GM23338 (cell line): ENCODE measurements at regions not wholly inside any gene's neighbourhood (a gene's known extent, or its start where the extent isn't known, plus 50 kb on each side); places are given as distances from the start of the nearest gene placed in this dataset.

Source experiments
- ATAC-seq: fragments of 200-7000 bp; cut with Tn5 transposase; 3 replicates; pipeline ENCODE4 v1.9.1; 2020
- DNase-seq: peaks from one replicate; pipeline ENCODE4 v3.0.0-alpha.2; 2015; ENCODE audit warnings: low spot score
- H2AFZ ChIP-seq: fragments of 200-600 bp; sonication (generic); 2 replicates; pipeline ENCODE4 v1.8.0; 2016; ENCODE audit warnings: antibody characterized with exemption, mild to moderate bottlenecking, moderate library complexity
- H3F3A ChIP-seq: fragments of 200-600 bp; sonication (generic); replicated peaks from 2 replicates; pipeline ENCODE4 v1.8.0; 2017; ENCODE audit warnings: antibody characterized with exemption, mixed run types, low read depth
- H3K27ac ChIP-seq: fragments of 200-600 bp; sonication (generic); 2 replicates; pipeline ENCODE4 v1.6.1; 2016; ENCODE audit warnings: low read depth
- H3K27me3 ChIP-seq: fragments of 200-600 bp; sonication (generic); 2 replicates; pipeline ENCODE4 v1.8.0; 2016; ENCODE audit warnings: mild to moderate bottlenecking, mixed run types, moderate library complexity; ENCODE audit not compliant: insufficient read depth
- H3K36me3 ChIP-seq: fragments of 200-600 bp; sonication (generic); 2 replicates; pipeline ENCODE4 v1.8.0; 2016; ENCODE audit warnings: mild to moderate bottlenecking; ENCODE audit not compliant: insufficient read depth
- H3K4me1 ChIP-seq: fragments of 200-600 bp; sonication (generic); 2 replicates; pipeline ENCODE4 v1.8.0; 2016; ENCODE audit warnings: mild to moderate bottlenecking, moderate library complexity; ENCODE audit not compliant: insufficient read depth
- H3K4me2 ChIP-seq: fragments of 200-600 bp; sonication (generic); 2 replicates; pipeline ENCODE4 v1.7.1; 2017; ENCODE audit warnings: mixed run types
- H3K4me3 ChIP-seq: fragments of 200-600 bp; sonication (generic); 2 replicates; pipeline ENCODE4 v1.6.1; 2016; ENCODE audit warnings: mixed run types
- H3K79me2 ChIP-seq: fragments of 200-600 bp; sonication (generic); replicated peaks from 2 replicates; pipeline ENCODE4 v1.8.0; 2017; ENCODE audit warnings: mild to moderate bottlenecking; ENCODE audit not compliant: insufficient read depth
- H3K9me2 ChIP-seq: fragments of 200-600 bp; sonication (generic); 2 replicates; pipeline ENCODE4 v1.8.0; 2017; ENCODE audit not compliant: insufficient read depth
- H4K20me1 ChIP-seq: fragments of 200-600 bp; sonication (generic); replicated peaks from 2 replicates; pipeline ENCODE4 v1.8.0; 2017; ENCODE audit warnings: mild to moderate bottlenecking; ENCODE audit not compliant: insufficient read depth
- H3K27ac Mint-ChIP-seq: 2 replicates; pipeline ENCODE4 v1.8.0; 2020; ENCODE audit warnings: inconsistent platforms, mild to moderate bottlenecking, moderate library complexity, mixed read lengths
- H3K27me3 Mint-ChIP-seq: 3 replicates; pipeline ENCODE4 v1.8.0; 2022; ENCODE audit warnings: low read depth, mild to moderate bottlenecking, moderate library complexity, mixed read lengths, inconsistent platforms; ENCODE audit not compliant: insufficient read depth, poor library complexity
- H3K36me3 Mint-ChIP-seq: 3 replicates; pipeline ENCODE4 v1.8.0; 2021; ENCODE audit warnings: low read depth, mild to moderate bottlenecking, inconsistent platforms, moderate library complexity, mixed read lengths
- H3K4me1 Mint-ChIP-seq: 3 replicates; pipeline ENCODE4 v1.8.0; 2020; ENCODE audit warnings: mild to moderate bottlenecking, inconsistent platforms, mixed read lengths
- H3K4me3 Mint-ChIP-seq: 3 replicates; pipeline ENCODE4 v1.8.0; 2021; ENCODE audit warnings: moderate library complexity, mild to moderate bottlenecking, inconsistent platforms, mixed read lengths
- H3K9me3 Mint-ChIP-seq: 3 replicates; pipeline ENCODE4 v1.8.0; 2020; ENCODE audit warnings: moderate library complexity, mild to moderate bottlenecking, inconsistent platforms, mixed read lengths
- CTCF ChIP-seq, 2 experiments: fragments of 200-600 bp in 1 of 2; sonication (generic) in 1 of 2; conservative IDR thresholded peaks; 2 replicates each; pipeline versions ENCODE4 v1.5.1 to v1.6.1; 2016 to 2017; ENCODE audit warnings: antibody characterized with exemption in 2 of 2, low read depth in 2 of 2, mild to moderate bottlenecking in 2 of 2, moderate library complexity in 1 of 2
- ETS1 ChIP-seq: IDR thresholded peaks from 2 replicates; pipeline ENCODE4 v1.6.1; 2016; ENCODE audit warnings: antibody characterized with exemption
- EZH2 ChIP-seq: fragments of 200-600 bp; sonication (generic); IDR thresholded peaks from one replicate; pipeline ENCODE4 v1.8.0; 2017; ENCODE audit warnings: antibody characterized with exemption, mild to moderate bottlenecking, low read depth; ENCODE audit not compliant: unreplicated experiment
- JUNB ChIP-seq: IDR thresholded peaks from one replicate; pipeline ENCODE4 v1.6.1; 2016; ENCODE audit warnings: antibody characterized with exemption; ENCODE audit not compliant: unreplicated experiment
- NANOG ChIP-seq: IDR thresholded peaks from 2 replicates; pipeline ENCODE4 v1.6.1; 2016; ENCODE audit warnings: antibody characterized with exemption, borderline replicate concordance
- POLR2AphosphoS5 ChIP-seq: IDR thresholded peaks from 2 replicates; pipeline ENCODE4 v1.6.1; 2016; ENCODE audit warnings: antibody characterized with exemption, low read depth
- ZNF114 ChIP-seq: fragments of 250-450 bp; sonication (Bioruptor Pico); IDR thresholded peaks from 2 replicates; pipeline ENCODE4 v1.5.0; 2020; ENCODE audit warnings: mild to moderate bottlenecking, moderate library complexity
- ZNF331 ChIP-seq: fragments of 250-450 bp; sonication (Bioruptor Pico); IDR thresholded peaks from 2 replicates; pipeline ENCODE4 v1.5.0; 2020; ENCODE audit warnings: low read depth, mild to moderate bottlenecking, moderate library complexity
- TF ChIP-seq, protein P1 (sequence below): IDR thresholded peaks from one replicate; pipeline ENCODE4 v1.6.1; 2018; ENCODE audit warnings: antibody characterized with exemption; ENCODE audit not compliant: unreplicated experiment
- TF ChIP-seq, protein P2 (sequence below): fragments of 250-450 bp; sonication (Bioruptor Pico); IDR thresholded peaks from 2 replicates; pipeline ENCODE4 v1.5.0; 2020; ENCODE audit warnings: mild to moderate bottlenecking, moderate library complexity

DNA sequence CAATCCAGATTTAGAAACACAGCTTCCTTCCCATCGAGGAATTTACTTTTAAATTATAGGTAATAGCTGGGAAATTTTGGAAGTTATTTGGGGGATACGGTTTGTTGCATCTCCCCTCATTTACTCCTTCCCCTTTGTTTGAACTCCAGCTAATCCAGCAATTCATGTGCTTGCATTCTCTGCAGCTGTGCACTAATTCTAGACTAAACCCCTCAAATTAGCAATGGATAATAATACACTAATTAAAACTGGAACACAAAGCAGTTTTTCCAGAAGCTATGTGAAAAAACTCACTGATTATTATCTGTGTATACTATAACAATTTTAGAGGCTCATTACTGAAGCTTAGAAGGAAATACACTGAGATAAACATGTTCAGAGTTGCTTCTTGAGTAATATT is 751.2 kb upstream of the ZNF608 start:
- Histone ChIP-seq H3K36me3 (no peaks in the 10 kb centered on the region), H3K4me1 (peaks cover 25% of the 10 kb centered on the region; the same call in 1 of the 2 replicates), H3K27ac (no peak overlapping the region), H3F3A (no peaks in the 10 kb centered on the region), H3K4me2 (no peak overlapping the region), H3K79me2 (no peaks in the 10 kb centered on the region), H4K20me1 (no peaks in the 10 kb centered on the region), H3K9me2 (peaks cover 3% of the 10 kb centered on the region; the same call in 1 of the 2 replicates), H3K27me3 (no peaks in the 10 kb centered on the region), H3K4me3 (no peak overlapping the region), H2AFZ (no peak overlapping the region)
- H3K9me3 Mint-ChIP-seq: peaks cover 6% of the 10 kb centered on the region; the same call in 1 of the 3 replicates
- no peak for ATAC-seq
- peaks cover 22% of the 10 kb centered on the region for H3K4me1 Mint-ChIP-seq
- no peaks in the 10 kb centered on the region for H3K27me3 Mint-ChIP-seq
- H3K36me3 Mint-ChIP-seq: peaks cover 12% of the 10 kb centered on the region
- TF ChIP-seq, protein P1, sequence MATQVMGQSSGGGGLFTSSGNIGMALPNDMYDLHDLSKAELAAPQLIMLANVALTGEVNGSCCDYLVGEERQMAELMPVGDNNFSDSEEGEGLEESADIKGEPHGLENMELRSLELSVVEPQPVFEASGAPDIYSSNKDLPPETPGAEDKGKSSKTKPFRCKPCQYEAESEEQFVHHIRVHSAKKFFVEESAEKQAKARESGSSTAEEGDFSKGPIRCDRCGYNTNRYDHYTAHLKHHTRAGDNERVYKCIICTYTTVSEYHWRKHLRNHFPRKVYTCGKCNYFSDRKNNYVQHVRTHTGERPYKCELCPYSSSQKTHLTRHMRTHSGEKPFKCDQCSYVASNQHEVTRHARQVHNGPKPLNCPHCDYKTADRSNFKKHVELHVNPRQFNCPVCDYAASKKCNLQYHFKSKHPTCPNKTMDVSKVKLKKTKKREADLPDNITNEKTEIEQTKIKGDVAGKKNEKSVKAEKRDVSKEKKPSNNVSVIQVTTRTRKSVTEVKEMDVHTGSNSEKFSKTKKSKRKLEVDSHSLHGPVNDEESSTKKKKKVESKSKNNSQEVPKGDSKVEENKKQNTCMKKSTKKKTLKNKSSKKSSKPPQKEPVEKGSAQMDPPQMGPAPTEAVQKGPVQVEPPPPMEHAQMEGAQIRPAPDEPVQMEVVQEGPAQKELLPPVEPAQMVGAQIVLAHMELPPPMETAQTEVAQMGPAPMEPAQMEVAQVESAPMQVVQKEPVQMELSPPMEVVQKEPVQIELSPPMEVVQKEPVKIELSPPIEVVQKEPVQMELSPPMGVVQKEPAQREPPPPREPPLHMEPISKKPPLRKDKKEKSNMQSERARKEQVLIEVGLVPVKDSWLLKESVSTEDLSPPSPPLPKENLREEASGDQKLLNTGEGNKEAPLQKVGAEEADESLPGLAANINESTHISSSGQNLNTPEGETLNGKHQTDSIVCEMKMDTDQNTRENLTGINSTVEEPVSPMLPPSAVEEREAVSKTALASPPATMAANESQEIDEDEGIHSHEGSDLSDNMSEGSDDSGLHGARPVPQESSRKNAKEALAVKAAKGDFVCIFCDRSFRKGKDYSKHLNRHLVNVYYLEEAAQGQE: no peak
- TF ChIP-seq ETS1 (no peak), NANOG (no peak), ZNF331 (CRISPR knock-in tag) (no peak), EZH2 (no peak), CTCF (conservative IDR thresholded peaks at IDR 0.05; ENCODE audit: low read depth in 2 of 2) (no peak), ZNF114 (CRISPR knock-in tag) (no peak), POLR2AphosphoS5 (no peak), JUNB (no peak)
- TF ChIP-seq, protein P2, sequence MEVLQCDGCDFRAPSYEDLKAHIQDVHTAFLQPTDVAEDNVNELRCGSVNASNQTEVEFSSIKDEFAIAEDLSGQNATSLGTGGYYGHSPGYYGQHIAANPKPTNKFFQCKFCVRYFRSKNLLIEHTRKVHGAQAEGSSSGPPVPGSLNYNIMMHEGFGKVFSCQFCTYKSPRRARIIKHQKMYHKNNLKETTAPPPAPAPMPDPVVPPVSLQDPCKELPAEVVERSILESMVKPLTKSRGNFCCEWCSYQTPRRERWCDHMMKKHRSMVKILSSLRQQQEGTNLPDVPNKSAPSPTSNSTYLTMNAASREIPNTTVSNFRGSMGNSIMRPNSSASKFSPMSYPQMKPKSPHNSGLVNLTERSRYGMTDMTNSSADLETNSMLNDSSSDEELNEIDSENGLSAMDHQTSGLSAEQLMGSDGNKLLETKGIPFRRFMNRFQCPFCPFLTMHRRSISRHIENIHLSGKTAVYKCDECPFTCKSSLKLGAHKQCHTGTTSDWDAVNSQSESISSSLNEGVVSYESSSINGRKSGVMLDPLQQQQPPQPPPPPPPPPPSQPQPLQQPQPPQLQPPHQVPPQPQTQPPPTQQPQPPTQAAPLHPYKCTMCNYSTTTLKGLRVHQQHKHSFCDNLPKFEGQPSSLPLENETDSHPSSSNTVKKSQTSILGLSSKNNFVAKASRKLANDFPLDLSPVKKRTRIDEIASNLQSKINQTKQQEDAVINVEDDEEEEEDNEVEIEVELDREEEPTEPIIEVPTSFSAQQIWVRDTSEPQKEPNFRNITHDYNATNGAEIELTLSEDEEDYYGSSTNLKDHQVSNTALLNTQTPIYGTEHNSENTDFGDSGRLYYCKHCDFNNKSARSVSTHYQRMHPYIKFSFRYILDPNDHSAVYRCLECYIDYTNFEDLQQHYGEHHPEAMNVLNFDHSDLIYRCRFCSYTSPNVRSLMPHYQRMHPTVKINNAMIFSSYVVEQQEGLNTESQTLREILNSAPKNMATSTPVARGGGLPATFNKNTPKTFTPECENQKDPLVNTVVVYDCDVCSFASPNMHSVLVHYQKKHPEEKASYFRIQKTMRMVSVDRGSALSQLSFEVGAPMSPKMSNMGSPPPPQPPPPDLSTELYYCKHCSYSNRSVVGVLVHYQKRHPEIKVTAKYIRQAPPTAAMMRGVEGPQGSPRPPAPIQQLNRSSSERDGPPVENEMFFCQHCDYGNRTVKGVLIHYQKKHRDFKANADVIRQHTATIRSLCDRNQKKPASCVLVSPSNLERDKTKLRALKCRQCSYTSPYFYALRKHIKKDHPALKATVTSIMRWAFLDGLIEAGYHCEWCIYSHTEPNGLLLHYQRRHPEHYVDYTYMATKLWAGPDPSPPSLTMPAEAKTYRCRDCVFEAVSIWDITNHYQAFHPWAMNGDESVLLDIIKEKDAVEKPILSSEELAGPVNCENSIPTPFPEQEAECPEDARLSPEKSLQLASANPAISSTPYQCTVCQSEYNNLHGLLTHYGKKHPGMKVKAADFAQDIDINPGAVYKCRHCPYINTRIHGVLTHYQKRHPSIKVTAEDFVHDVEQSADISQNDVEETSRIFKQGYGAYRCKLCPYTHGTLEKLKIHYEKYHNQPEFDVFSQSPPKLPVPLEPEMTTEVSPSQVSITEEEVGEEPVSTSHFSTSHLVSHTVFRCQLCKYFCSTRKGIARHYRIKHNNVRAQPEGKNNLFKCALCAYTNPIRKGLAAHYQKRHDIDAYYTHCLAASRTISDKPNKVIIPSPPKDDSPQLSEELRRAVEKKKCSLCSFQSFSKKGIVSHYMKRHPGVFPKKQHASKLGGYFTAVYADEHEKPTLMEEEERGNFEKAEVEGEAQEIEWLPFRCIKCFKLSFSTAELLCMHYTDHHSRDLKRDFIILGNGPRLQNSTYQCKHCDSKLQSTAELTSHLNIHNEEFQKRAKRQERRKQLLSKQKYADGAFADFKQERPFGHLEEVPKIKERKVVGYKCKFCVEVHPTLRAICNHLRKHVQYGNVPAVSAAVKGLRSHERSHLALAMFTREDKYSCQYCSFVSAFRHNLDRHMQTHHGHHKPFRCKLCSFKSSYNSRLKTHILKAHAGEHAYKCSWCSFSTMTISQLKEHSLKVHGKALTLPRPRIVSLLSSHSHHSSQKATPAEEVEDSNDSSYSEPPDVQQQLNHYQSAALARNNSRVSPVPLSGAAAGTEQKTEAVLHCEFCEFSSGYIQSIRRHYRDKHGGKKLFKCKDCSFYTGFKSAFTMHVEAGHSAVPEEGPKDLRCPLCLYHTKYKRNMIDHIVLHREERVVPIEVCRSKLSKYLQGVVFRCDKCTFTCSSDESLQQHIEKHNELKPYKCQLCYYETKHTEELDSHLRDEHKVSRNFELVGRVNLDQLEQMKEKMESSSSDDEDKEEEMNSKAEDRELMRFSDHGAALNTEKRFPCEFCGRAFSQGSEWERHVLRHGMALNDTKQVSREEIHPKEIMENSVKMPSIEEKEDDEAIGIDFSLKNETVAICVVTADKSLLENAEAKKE: no peak
- H3K4me3 Mint-ChIP-seq: no peak overlapping the region
- DNase-seq: no peak
- H3K27ac Mint-ChIP-seq: no peak overlapping the region
